Heart left ventricle (tissue), 16 donors: ENCODE measurements at regions not wholly inside any gene's neighbourhood (a gene's known extent, or its start where the extent isn't known, plus 50 kb on each side); places are given as distances from the start of the nearest gene placed in this dataset.

Experiments used
- ATAC-seq, 4 donors: fragments of 200-7000 bp; cut with Tn5 transposase; one replicate each; pipeline ENCODE4 v1.9.1; 2020 to 2022; ENCODE audit warnings: moderate library complexity in 4 of 4, mild to moderate bottlenecking in 3 of 4, moderate number of reproducible peaks in 1 of 4
- DNase-seq, 5 donors: peaks; one replicate each; pipeline ENCODE4 v3.0.0-alpha.2; 2020
- H3K27ac ChIP-seq, 12 donors: fragments of 200-600 bp; sonication (generic) in 4 of 12; one replicate each; pipeline versions ENCODE4 v1.5.0 to v1.8.0; 2016 to 2022; ENCODE audit warnings: mild to moderate bottlenecking in 2 of 12
- H3K27me3 ChIP-seq, 9 donors: fragments of 200-600 bp; sonication (generic) in 2 of 9; one replicate each; pipeline versions ENCODE4 v1.5.1 to v1.8.0; 2016 to 2022; ENCODE audit warnings: mild to moderate bottlenecking in 3 of 9
- H3K36me3 ChIP-seq, 9 donors: fragments of 200-600 bp; sonication (generic) in 2 of 9; one replicate each; pipeline versions ENCODE4 v1.5.0 to v1.8.0; 2018 to 2022; ENCODE audit warnings: mild to moderate bottlenecking in 2 of 9
- H3K4me1 ChIP-seq, 12 donors: fragments of 200-600 bp; sonication (generic) in 4 of 12; one replicate each; pipeline versions ENCODE4 v1.5.0 to v1.8.0; 2016 to 2022; ENCODE audit warnings: mild to moderate bottlenecking in 3 of 12
- H3K4me3 ChIP-seq, 12 donors: fragments of 200-600 bp; sonication (generic) in 4 of 12; one replicate each; pipeline versions ENCODE4 v1.5.0 to v1.8.0; 2017 to 2022; ENCODE audit warnings: mild to moderate bottlenecking in 9 of 12, moderate library complexity in 4 of 12
- H3K9me3 ChIP-seq, 12 donors: fragments of 200-600 bp; sonication (generic) in 4 of 12; one replicate each; pipeline versions ENCODE4 v1.5.0 to v1.8.0; 2016 to 2022; ENCODE audit warnings: mild to moderate bottlenecking in 1 of 12
- POLR2A ChIP-seq, 2 donors: fragments of 450-650 bp; IDR thresholded peaks; one replicate each; pipeline ENCODE4 v1.6.1; 2017; ENCODE audit warnings: antibody characterized with exemption in 2 of 2, mild to moderate bottlenecking in 2 of 2, moderate library complexity in 2 of 2
- WGBS, 4 donors: extraction: QIAGEN DNeasy Blood & Tissue Kit in 2 of 4; methylation state at CpG; one replicate each; pipeline versions ENCODE4 v1.1.5 to v1.1.7; 2013 to 2018; 5-methylcytosine and 5-hydroxymethylcytosine counted together
- intact Hi-C, 10 donors: fragments of 100-400 bp; cut with DNase I; formaldehyde crosslinking; loops; one replicate each; pipeline versions ENCODE4 v1.11.1 to v1.14.2; 2022
- TF ChIP-seq, protein P1 (sequence below), 12 donors: fragments of 200-600 bp; sonication (generic) in 4 of 12; IDR thresholded peaks; one replicate each; pipeline versions ENCODE4 v1.5.0 to v1.8.0; 2018 to 2022; ENCODE audit warnings: antibody characterized with exemption in 12 of 12, mild to moderate bottlenecking in 5 of 12
- donor health status: ischemic (EF 13 %, LVEDD 7.1; RV severe dilation, severe dysfunction).
- donor health status: healthy with polysubstance abuse.
- donor health status: DM: no; HTN: yes; CAD: no.
- donor health status: DM: no; HTN: no; CAD: no.
- donor health status: ischemic (EF 25% LVEDD 6.9; RV normal size, moderate dysfunction).
- donor health status: ischemic (EF 25% LVEDD 5.7; RV mildly dilated, moderate dysfunction).
- donor health status: healthy.
- donor health status: DM: yes; HTN: yes; CAD: no.
- donor health status: ischemic (EF 35%, LVEDD 5.7; RV mildly dilated, moderate dysfunction).
- donor health status: nonischemic (EF 11% LVEDD 7.7; RV severe dilation, severe dysfunction).
- donor health status: DM: yes; HTN: yes; CAD: no.
- donor health status: PGD.
- donor health status: ischemic (EF 29% LVEDD 5.4; RV normal size, mild dysfunction).
- donor health status: nonischemic (EF 23%, LVEDD 6.1; RV moderate dilation, normal function).

DNA sequence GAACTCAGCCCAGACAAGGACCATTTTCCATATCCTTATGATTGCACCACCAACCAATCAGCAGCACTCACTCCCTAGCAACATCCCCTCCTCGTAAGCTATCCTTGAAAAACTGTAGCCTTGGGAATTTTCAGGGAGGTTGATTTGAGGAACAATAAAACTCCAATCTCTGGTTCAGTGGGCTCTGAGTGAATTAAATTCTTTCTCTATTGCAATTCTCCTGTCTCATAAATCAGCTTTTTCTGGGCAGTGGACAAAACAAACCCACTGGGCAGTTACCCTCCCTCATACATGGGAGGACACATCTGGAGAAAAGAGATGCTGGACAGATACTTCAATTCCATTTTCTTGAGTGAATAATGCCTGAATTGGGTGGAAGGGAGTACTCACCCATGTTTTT lies 115.4 kb upstream of the STXBP5 start:
- Histone ChIP-seq H3K36me3 (no peaks in the 10 kb centered on the region), H3K4me3 (no peak overlapping the region), H3K9me3 (peaks cover 0 to 22% (median 7%) of the 10 kb centered on the region in 12 donors), H3K27me3 (no peaks in the 10 kb centered on the region), H3K4me1 (no peaks in the 10 kb centered on the region), H3K27ac (no peak overlapping the region)
- WGBS, 4 donors: 79 to 87% (median 85%) methylated on average over 1 of the region's 1 CpG
- TF ChIP-seq POLR2A (IDR thresholded peaks at IDR 0.05): no peak
- intact Hi-C loops: no loop called here
- DNase-seq (no peak), ATAC-seq (no peak)

DNA sequence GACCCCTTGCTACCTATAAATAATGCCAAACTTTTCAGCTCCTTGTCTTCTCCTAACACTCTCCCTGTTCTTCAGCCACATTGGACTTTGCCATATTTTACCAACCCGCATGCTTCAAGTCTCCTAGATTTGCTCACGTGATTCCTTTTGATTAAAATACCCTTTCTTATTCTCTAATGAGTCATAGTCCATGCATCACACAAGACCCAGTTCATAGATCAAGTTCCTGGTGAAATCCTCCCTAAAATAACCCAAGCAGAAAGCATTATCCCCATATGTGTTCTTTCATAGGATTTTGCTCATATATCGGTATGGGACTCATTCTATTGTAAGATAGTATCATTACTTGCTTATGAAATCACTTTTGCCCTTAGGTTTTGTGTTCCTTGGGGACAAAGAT lies 108.9 kb upstream of the STXBP5 start:
- H3K4me3 ChIP-seq: no peak overlapping the region
- DNase-seq (no peak), ATAC-seq (no peak)
- H3K9me3 ChIP-seq: peaks cover 0 to 5% (median 0%) of the 10 kb centered on the region in 12 donors
- H3K4me1 ChIP-seq: no peaks in the 10 kb centered on the region
- TF ChIP-seq, protein P1, sequence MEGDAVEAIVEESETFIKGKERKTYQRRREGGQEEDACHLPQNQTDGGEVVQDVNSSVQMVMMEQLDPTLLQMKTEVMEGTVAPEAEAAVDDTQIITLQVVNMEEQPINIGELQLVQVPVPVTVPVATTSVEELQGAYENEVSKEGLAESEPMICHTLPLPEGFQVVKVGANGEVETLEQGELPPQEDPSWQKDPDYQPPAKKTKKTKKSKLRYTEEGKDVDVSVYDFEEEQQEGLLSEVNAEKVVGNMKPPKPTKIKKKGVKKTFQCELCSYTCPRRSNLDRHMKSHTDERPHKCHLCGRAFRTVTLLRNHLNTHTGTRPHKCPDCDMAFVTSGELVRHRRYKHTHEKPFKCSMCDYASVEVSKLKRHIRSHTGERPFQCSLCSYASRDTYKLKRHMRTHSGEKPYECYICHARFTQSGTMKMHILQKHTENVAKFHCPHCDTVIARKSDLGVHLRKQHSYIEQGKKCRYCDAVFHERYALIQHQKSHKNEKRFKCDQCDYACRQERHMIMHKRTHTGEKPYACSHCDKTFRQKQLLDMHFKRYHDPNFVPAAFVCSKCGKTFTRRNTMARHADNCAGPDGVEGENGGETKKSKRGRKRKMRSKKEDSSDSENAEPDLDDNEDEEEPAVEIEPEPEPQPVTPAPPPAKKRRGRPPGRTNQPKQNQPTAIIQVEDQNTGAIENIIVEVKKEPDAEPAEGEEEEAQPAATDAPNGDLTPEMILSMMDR (IDR thresholded peaks at IDR 0.05): no peak
- no peak for TF ChIP-seq POLR2A (IDR thresholded peaks at IDR 0.05)
- no peak overlapping the region for H3K27ac ChIP-seq
- H3K36me3 ChIP-seq: no peaks in the 10 kb centered on the region
- WGBS, 4 donors: 87 to 92% (median 89%) methylated on average over 3 of the region's 3 CpGs
- intact Hi-C loops: no loop called here
- H3K27me3 ChIP-seq: no peaks in the 10 kb centered on the region

DNA sequence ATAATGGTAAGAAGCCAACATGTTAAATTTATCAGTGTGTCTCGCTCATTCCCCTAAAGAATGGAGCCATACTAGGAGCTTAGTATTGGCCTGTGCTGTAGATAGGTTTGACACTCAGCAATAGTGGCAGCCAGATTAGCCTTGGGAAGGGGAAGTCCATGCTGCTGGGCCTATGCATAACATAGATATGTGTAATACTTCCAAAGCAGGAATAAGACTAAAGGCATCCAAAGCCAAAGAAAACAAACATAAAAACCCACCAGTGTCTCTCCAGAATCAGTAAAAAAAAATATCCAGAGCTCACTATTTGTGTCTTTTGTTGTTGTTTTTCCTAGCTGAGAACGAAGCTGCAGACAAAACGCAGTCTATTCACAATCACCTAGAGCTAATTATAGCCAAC lies 104.2 kb upstream of the STXBP5 start:
- DNase-seq (no peak), ATAC-seq (no peak)
- intact Hi-C loops: no loop called here
- WGBS, 4 donors: 66 to 81% (median 71%) methylated on average over 3 of the region's 3 CpGs
- Histone ChIP-seq H3K27ac (no peak overlapping the region), H3K36me3 (no peaks in the 10 kb centered on the region), H3K27me3 (no peaks in the 10 kb centered on the region), H3K4me1 (peaks cover 0 to 15% (median 0%) of the 10 kb centered on the region in 12 donors), H3K9me3 (no peaks in the 10 kb centered on the region), H3K4me3 (no peak overlapping the region)
- TF ChIP-seq POLR2A (IDR thresholded peaks at IDR 0.05): no peak
- TF ChIP-seq, protein P1 (IDR thresholded peaks at IDR 0.05): no peak

DNA sequence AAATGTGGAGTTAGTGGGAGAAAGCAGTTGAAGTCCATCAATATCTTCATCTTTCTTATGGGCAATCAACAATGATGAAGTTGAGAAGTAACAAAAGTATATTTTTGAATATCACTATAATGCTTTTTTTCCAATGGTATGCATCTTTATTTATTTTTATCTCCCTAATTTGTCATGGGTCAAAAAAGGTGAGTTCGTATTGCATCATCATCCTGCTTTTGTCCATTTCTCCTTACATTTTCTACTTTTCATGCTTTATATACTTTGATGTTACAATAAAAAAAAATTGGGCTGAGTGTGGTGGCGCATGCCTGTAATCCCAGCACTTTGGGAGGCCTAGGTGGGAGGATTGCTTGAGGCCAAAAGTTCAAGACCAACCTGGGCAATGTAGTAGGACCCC lies 101.2 kb upstream of the STXBP5 start:
- no peaks in the 10 kb centered on the region for H3K36me3 ChIP-seq
- H3K27me3 ChIP-seq: no peaks in the 10 kb centered on the region

DNA sequence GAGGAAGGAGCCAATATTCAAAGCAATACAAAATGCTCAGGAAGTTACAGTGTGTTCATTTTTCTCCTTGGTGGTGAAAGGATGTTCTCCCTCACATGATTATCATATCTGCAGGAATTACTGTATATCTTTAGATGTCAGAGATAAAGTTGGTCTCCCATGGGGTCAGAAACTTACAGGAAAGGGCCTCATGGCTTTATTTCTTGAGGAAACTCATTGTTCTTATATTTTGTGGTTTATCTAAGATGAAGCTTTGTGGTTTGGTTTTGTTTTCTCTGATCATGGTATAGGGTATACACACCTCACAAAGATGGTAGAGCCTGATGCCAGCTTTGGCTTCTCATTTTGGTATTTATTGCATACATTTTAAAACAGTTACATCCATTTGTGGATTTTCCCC lies 100.5 kb upstream of the STXBP5 start:
- intact Hi-C loops: no loop called here
- Histone ChIP-seq H3K27ac (no peak overlapping the region), H3K27me3 (no peaks in the 10 kb centered on the region), H3K9me3 (no peaks in the 10 kb centered on the region), H3K4me1 (peaks cover 0 to 22% (median 0%) of the 10 kb centered on the region in 12 donors), H3K4me3 (no peak overlapping the region), H3K36me3 (no peaks in the 10 kb centered on the region)
- no peak for DNase-seq
- ATAC-seq: no peak
- no peak for TF ChIP-seq POLR2A (IDR thresholded peaks at IDR 0.05)
- TF ChIP-seq, protein P1 (IDR thresholded peaks at IDR 0.05): no peak

More for the DNA sequence above, 101.2 kb upstream of the STXBP5 start:
- DNase-seq (no peak), ATAC-seq (no peak)
- no peak overlapping the region for H3K27ac ChIP-seq
- TF ChIP-seq, protein P1 (IDR thresholded peaks at IDR 0.05): no peak
- no peak for TF ChIP-seq POLR2A (IDR thresholded peaks at IDR 0.05)
- H3K9me3 ChIP-seq: no peaks in the 10 kb centered on the region
- 94 to 99% (median 95%) methylated on average over 2 of the region's 2 CpGs for WGBS, 4 donors
- intact Hi-C loops: no loop called here
- H3K4me1 ChIP-seq: peaks cover 0 to 22% (median 0%) of the 10 kb centered on the region in 12 donors
- H3K4me3 ChIP-seq: no peak overlapping the region
